ENCODE measurements at regions not wholly inside any gene's neighbourhood (a gene's known extent, or its start where the extent isn't known, plus 50 kb on each side); places are given as distances from the start of the nearest gene placed in this dataset.
A peak's percentile ranks its signal among the peaks of the same experiment; 100 is the strongest.

DNA sequence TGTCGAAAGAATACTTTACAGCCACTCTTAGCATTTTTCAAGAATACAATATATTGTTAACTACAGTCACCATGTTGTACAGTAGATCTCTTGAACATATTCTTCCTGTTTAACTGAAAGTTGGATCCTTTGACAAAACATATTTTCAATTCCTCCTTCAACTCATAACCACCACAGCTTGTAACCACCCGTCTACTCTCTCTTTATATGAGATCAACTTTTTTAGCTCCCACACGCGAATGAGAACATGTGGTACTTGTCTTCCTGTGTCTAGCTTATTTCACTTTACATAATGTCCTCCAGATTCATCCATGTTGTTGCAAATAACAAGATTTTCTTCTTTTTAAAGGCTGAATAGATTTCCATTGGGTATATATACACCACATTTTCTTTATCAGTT is 338.3 kb upstream of the IGFBP7 start:
- no peak for DNase-seq

DNA sequence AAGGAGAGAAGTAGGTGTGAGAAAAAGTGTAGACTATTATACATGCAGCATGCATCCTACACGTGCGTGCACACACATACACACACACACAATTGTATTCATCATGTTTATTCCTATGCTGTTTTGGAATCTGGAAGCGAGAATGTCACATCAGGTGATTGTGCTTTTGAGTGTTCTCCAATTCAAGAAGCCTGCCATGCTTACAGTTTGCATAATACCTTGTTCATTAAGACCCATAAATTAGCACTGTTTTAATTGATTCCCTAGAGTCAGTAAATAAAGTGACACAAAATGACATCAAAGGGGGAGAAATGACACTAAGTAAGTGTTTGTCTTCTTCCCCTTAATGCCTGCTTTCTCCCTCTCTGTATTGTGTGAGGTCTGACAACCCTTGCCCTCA is 336.1 kb upstream of the IGFBP7 start:
- DNase-seq = no peak

DNA sequence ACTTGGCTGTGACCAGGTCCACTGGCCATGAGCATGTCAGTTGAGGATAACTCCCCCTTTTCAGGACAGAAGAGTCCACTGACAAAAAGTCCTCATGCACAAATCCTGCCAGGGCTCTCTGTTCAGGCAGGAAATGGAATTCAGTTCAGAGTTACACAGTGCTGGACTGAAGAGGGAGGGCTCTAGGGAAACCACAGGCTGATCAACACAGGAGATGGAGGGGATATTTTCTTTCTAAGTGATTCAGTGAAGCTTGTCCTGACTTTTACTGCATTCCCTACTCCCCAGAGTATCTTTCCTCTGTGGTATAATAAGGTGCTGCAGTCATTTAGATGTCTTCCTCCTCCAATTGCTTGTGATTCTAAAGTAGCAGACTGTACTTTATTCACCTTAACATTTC is 335.5 kb upstream of the IGFBP7 start:
- no peak for DNase-seq

DNA sequence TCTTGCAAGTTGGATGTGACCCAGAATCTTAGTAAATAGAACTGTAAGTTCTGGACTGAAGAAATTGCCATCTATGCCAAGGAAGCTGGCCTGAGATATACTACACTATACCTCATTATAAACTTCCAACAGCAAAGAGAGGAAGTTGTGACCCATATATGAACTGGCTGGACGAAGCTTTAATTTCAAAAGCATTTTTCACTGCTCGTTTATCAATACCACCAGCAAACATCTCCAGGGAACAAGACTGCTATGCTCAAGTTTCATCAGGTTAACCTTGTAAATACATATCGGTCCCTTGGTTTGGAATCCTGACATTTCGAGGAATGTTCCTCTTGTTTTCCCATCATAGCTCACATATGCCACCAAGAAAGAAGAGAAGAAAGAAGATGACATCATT is 334.5 kb upstream of the IGFBP7 start:
- DNase-seq = no peak

DNA sequence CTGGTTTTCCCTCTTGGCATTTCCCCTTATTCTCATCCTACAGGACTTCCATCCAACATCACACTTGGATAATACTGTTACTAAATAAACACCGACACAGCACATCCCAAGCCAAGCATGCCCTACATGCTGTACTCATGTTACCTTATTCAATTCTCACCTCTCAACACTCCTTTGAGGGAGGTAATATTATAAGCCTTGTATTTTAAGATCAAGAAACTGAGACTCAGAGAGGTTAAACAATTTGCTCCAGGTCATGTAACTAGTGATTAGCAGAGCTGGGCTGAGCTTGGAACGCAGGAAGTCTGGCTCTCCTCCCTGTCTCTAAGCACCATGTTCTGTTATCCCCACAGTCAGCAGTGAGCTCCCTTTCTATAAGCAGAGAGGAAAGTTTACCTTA is 333.6 kb upstream of the IGFBP7 start:
- no peak for DNase-seq

DNA sequence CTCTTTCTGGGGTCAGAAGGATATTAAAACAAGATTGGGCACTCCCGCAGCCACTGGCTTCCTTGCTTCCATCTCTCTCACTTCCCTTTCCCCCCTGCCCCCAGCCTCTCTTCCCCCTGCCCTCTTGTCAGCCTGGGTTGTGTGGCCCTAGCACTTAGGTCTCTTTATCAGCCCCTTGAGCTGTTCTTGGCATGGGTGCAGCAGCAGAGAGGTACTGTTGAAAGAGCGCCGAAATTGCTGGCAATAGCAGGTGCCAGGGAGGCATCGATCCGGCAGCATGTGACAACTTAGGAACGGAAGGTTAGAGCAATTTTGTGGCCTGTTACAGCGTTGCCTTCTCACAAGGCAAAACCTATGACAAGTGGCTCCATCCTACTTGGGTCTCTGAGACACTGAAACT is 333.1 kb upstream of the IGFBP7 start:
- DNase-seq = no peak

DNA sequence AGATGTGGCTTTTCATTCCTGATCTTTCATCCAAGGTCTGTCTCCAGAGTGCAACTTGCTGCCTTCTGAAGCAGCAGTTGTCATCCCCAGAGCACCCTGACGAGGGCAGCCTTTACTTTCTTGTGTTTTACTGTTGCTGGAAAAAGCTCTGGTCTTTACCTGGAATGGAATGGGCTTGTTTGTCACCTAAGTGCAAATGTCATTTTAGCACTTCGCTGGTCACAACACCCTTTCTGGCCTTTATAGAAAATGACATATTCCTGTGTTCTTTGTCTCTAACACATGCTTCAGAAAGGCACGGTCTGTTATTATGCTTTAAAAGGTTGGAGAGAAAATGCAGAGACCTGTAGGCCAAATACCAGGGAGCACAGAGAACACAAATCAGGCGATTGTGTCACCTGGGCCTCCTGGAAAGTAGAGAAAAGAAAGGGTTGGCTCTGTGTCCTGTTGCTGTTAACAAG is 332.7 kb upstream of the IGFBP7 start:
- no peak for DNase-seq

DNA sequence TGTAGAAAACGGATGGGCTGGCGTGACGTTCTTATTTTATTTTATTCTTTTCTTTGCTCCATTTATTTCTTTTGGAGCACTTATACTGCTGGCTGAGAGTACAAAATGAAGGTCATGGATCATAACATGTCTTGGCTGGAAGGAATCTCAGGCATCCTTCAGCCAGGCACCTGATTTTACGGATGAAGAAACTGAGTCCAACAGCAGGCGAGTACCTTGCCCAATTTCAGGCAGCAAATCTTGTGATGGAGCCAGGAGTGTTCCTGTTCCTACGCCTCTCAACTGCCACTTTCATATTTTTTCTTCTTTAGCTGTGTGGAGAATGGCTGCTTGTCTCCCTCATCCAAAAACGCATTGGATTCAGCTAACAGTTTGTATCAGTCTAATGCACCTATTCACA is 332.1 kb upstream of the IGFBP7 start:
- DNase-seq = no peak

DNA sequence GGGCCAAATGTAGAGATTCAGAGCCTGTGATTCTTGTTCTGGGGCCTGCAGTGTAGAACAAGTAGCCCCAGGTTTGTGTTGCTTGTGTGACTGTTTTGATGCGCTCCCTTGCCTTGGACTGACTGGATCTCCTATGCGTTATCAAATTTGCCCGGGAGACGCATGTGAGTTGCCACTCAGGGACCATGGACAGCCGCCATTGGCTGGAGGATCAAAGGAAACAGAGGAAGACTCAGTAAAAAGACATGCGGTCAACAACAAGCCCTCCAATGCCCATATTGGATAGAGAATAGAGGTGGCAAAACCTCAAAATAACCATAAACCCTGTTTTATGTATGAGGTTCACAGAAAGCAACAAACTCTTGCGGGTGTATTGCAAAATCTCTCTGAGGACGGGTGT is 327.5 kb upstream of the IGFBP7 start:
- DNase-seq = no peak

DNA sequence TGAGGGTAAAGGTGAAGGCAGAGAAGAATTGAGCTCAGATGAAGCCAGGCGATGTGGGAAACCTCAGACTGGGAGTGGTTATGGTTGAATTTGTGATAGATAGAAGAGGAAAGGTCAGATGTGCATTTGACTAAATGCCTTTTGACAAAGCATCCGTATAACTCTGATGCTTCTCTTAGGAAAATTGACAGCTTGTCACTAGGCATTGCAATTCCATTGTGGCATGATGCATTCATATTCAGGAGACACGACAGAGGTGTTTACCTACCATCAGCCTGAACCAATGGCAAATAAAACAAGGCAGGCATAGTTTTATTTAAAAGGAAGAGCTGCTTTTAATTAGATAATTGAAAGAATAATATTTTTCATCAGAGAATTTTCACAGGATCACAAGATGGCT is 325.1 kb upstream of the IGFBP7 start:
- DNase-seq = no peak

DNA sequence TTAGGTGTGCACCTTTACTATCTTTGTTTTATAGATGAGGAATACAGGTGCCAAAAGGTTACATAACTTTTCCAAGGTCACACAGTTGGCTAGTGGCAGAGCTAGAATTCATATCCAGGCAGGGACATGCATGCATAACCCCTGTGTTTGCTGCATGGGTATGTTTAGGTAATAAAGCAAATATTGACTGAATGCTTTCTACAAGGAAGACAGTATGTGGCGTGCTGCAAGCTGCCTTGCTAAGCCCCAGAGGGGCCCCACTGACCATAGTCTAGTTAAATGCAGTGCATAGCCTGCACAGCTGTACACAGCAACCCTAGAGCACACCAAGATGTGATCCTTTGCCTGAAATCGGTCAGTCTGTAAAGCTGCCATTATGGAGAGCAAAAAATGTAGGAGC is 320.5 kb upstream of the IGFBP7 start:
- DNase-seq = no peak

DNA sequence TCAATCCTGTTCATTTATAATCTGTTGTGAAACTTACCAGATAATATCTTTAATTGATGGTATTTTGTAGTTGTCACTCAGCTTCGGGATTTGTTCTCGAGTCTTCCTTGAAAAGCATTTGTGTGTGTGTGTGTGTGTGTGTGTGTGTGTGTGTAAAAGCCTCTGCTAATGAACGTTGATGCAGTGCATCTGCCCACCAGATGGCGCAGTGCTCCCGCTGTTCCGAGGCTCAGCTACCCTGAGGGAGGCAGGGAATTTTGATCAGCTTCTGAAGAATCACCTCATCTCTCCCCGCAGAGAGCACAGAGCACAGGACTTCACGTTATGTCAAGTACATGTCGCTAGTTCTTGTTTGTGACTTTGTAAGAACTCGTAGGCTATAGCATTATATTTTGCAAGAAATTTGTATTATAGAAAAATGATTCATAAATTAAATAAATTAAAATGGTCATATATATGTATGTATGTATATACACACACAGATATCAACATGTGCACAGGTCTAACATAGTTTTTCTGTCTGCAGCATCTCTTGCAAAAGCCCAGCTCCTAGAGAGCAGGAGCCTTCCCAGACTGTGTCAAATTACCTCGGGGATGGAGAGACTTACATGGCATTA is 316.7 kb upstream of the IGFBP7 start:
- DNase-seq = peak; percentile 9

DNA sequence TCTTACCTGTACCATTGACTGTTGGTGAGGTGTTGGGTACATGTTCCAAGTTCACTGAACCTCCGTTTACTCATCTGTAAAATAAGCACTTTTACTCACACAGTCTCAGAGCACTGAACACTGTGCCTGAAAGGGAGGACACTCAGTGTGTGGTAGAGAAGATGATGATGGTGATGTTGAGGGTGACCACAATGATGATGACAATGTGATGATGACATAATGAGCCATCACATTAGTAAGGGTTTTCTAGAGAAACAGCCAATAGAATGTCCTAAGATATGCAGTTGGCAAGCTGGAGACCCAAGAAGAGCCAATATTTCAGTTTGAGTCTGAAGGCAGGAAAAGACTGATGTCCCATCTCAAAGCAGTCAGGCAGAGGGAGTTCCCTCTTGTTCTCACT is 315.4 kb upstream of the IGFBP7 start:
- DNase-seq = no peak

DNA sequence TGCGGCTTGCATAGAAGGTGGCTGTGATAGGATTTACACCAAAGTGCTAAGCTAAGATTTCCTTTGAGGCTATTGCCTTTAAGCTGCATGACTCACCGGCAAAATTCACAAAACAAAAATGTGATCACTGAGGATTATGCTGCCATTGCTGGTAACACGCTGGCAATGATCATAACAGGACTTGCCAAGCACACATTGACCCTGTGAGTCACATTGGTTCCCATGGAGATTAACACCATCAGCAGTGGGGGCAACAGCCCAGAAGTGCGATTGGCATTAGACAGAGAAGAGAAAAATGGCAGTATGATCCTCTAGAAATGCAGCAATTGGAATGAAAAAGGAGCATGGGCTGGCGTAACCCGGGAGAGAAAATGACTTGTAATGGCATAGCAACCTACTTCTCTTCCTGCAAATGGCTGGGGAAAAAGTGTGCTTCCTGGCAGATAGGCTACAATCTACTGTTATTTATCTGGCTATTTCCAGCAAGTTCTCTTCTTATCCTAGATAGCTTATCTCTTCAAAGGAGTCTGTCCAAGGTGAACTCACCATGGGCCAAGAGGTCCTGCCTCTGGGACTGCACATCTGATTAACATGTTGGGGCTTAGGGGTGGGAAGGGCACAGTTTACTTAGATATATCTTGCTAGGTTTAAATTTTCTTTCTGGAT is 314.2 kb upstream of the IGFBP7 start:
- DNase-seq = no peak

DNA sequence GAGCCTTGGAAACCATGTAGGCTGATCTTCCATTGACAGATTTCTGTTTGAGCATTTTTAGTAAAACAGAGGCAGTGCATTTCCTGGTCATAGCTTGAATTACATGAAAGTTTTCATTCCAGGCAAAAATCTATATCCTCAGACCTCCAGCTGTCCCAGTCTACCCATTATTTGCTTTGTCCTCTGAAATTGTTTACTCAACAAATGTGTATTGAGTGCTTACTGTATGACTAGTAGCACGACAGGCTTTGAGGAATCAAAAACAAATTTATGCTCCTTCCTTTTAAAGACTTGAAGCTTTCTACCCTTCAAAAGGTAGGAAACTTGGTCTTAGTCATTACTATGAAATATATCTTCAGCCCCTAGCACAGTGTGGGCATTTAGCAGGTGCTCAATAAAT is 307.9 kb upstream of the IGFBP7 start:
- no peak for DNase-seq

DNA sequence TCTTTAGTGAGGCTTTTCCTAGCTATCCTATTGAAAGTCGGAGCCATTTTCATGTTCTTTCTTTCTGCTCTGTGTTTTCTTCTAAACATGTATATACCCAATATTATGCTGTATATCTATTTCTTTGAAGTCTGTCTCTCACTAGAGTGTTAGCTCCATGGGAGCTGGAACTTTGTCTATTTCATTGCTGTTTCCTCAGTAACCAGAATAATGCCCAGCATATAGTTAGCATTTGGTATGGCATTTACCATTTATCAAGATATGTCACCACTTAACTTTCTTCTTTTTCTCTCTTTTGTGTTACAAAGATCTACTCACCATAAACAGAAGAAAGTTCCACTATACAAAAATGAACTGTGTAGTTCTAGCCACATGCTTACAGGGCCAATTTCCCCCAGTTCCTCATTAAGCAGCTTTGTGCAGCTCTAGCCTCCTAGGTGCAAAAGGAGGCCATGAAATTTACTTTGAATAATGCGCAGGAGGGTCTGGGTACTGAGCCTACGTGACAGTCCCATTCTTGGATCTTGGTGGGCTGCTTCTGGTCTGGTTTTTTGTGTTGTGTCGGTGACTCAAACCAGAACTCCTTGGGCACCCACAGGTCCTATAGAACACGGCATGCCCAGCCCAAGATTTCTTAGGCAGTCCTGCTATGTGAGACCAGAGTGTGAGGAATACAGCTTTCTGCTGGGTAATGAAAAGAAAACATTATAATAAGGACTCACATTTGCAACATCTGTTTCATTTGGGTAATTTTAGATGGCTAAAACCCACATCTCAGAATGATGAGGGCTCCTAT is 302.3 kb upstream of the IGFBP7 start:
- DNase-seq = no peak

DNA sequence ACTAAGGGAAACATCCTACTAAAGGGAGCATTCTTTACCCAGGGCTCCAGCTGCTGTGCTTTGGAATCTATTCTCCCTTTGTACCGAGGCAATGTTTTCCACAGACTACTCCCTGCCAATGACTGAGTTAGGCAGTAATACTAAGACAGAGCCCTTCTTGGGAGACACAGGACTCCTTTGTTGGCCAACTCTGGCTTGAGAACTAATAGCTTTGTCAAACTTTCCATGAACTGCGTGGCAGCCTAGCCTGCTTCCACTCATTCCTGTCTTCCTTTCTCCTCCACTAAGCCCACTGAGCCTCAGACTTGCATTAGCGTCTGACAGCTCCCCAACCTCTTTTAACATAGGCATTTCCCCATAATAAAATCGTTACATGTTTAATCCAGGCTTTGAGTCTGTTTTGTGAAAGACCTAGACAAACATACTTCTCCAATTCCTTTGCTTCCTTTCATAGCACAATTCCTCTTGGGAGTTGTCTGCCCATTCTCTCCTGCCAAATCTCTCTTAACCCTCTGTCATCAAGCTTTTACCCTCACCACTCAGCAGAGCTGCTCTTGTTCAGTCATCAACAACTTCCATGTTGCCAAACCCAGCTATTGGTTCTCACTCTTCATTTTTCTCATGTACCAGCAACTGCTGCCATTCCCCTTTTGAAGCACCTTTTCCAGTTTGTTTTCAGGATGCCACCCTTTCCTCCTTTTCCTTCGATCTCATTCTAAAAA is 300.3 kb upstream of the IGFBP7 start:
- DNase-seq = no peak

DNA sequence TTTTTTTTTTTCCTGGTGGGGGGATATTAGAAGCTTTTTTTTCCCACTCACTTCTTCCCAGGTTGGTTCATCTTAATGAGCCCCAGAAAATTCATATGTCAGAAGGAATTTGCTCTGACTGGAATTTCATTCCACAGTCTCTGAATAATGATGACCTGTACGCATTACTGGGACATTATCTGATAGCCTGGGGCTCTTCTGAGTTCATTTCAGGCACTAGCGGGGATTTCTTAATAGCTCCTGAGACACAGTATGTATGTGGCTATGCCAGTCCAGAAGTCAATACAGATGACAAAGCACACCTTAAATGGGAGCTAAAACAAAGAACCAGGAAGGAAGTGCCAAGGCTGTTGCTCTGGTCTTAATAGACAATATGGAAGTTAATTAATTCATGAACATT is 295.2 kb upstream of the IGFBP7 start:
- no peak for DNase-seq

DNA sequence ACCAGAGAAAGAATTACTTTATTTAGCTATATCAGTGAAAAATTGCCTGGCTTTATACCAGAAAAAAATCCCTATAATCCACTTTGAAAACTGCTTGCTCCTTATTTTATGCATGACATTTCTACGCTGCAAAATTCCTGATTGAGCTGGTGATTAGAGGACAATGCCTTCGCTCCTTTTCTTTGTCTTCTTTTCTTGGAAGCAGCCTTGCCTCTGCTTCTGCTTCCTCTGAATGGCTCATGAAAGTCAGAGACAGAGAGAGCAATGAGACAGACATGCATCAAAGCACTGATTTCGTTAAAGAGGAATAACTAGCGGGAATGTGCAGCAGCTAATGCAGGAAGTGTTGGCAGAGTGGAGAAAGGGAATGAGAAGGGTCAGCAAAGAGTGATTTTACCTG is 294.3 kb upstream of the IGFBP7 start:
- no peak for DNase-seq

DNA sequence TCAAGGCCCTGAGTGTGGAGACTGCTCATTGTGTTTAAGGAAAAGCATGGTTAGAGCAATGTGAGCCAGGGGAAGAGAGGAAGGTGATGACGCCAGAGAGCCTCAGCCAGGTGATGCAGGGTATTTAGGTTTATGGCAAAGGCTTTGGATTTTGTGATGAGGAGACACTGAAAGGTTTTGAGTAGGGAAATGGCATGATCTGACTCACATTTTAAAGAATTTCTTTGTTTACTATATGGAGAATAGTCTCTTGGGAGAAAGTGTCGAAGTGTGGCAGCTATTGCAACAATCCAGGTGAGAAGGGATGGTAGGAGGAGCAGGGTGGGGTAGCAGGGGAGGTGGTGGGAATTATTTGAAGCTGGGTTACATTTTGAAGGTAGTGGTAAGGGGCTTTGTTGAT is 293.4 kb upstream of the IGFBP7 start:
- no peak for DNase-seq

DNA sequence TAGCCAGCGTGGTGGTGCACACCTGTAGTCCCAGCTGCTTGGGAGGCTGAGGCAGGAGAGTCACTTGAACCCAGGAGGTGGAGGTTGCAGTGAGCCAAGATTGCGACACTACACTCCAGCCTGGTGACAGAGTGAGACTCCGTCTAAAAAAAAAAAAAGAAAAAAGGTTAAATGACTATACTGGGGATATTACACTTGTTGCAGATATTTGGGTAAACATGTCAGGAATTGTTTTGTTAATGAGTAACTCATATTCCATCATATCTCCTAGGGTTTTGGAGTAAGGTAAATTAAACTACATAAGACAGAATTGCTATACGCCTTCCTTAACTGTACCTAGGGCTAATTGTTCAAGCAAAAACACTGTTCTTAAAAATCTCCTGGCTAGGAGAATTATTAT is 291.4 kb upstream of the IGFBP7 start:
- no peak for DNase-seq

DNA sequence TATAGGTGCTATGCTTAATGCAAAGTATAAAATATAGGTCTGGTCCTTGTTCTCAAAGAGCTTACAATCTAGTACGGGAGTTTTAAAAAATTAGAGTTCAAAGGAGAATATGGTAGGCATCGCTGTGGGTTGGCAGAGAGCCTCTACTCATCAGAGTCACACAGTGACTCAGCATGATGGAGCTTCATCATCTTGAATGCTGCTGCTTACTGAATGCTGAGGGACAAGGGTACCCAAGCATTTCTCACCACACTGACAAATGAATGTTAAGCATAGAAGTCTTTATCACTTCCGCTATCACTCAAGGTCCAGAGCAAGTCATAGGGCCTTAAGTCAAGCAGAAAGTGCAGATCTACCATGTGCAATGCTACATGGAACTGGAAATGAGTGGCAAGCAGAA is 268.6 kb upstream of the IGFBP7 start:
- DNase-seq = no peak

DNA sequence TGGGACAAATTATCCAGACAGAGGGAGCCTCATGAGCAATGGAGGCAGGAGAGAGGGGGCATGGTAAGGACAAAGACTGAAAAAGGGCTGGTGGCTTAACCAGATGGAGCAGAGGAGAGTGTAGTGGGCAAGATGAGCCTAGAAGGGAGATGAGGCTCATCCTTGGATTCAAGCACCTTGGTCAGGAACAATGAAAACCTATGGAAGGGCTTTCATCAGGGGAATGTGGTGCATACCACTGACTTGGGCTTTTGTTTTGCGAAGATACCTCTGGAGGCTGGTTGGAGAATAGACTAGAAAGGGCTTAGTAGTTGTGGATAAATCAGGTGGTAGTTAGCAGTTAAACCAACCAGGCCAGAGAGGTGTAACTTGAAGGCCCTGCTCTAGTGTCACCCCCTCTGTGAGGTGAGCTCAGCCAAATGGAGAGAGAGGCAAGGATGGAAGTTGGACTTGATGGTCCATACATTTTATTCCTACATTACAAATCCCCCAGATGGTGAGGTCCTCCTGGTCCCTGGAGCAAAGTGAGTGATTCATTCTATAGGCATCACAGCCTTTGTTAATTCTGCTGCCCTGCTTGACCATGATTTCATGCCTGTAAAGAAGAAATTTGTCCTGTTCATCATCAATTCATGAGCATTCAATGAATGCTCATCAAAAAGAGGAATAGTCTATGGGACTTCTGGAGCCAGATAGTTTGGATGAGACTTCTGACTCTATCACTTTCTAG is 264.8 kb upstream of the IGFBP7 start:
- no peak for DNase-seq

All from CD4-positive, alpha-beta T cell treated with Interleukin-4 for 4 hours (primary cell).